H1 (cell line): ENCODE measurements at regions not wholly inside any gene's neighbourhood (a gene's known extent, or its start where the extent isn't known, plus 50 kb on each side); places are given as distances from the start of the nearest gene placed in this dataset.

ENCODE experiments used
- CTCF ChIA-PET: fragments of 300-600 bp; sonication (Branson Sonifier 250); formaldehyde crosslinking; loops from one replicate; lab custom pipeline; 2021; ENCODE audit not compliant: partially characterized antibody; lab: Charles Lee
- POLR2A ChIA-PET: fragments of 300-600 bp; sonication (Branson Sonifier 250); formaldehyde crosslinking; loops from one replicate; lab custom pipeline; 2021; ENCODE audit warnings: inconsistent platforms; ENCODE audit not compliant: partially characterized antibody; lab: Charles Lee
- DNase-seq, 2 experiments: peaks; one replicate each; pipeline versions ENCODE4 v3.0.0 to v3.0.0-alpha.2; 2010 to 2022; ENCODE audit warnings: low spot score in 2 of 2, low read depth in 1 of 2, mixed read lengths in 1 of 2
- FAIRE-seq: peaks from 2 replicates; lab custom pipeline; 2011; peaks lifted over from hg19 to GRCh38; lab: Jason Lieb, UNC
- H2AFZ ChIP-seq: 2 replicates; pipeline ENCODE4 v1.8.1; 2012; ENCODE audit warnings: low read length, inconsistent platforms
- H2AK5ac ChIP-seq: 2 replicates; pipeline ENCODE4 v1.6.1; 2013; ENCODE audit warnings: low read depth, low read length
- H2BK120ac ChIP-seq: replicated peaks from 2 replicates; pipeline ENCODE3; 2013; ENCODE audit warnings: low read depth, low read length, inconsistent platforms
- H2BK12ac ChIP-seq: 2 replicates; pipeline ENCODE4 v1.6.1; 2013; ENCODE audit warnings: low read depth, low read length
- H2BK15ac ChIP-seq: 2 replicates; pipeline ENCODE4 v1.6.1; 2013; ENCODE audit warnings: low read length
- H2BK20ac ChIP-seq: 2 replicates; pipeline ENCODE4 v1.6.1; 2013; ENCODE audit warnings: low read length
- H2BK5ac ChIP-seq: 2 replicates; pipeline ENCODE4 v1.6.1; 2013; ENCODE audit warnings: low read depth, low read length
- H3K14ac ChIP-seq: 2 replicates; pipeline ENCODE4 v1.6.1; 2013; ENCODE audit warnings: inconsistent platforms; ENCODE audit not compliant: insufficient read length
- H3K18ac ChIP-seq: 2 replicates; pipeline ENCODE4 v1.6.1; 2013; ENCODE audit warnings: low read length; ENCODE audit errors: extremely low read depth
- H3K23ac ChIP-seq: 2 replicates; pipeline ENCODE4 v1.6.1; 2013; ENCODE audit warnings: inconsistent platforms; ENCODE audit not compliant: insufficient read length
- H3K23me2 ChIP-seq: 2 replicates; pipeline ENCODE4 v1.6.1; 2013; ENCODE audit warnings: low read depth, low read length
- H3K27ac ChIP-seq: 2 replicates; pipeline ENCODE4 v1.6.1; 2011; ENCODE audit warnings: low read depth, low read length, inconsistent platforms
- H3K27me3 ChIP-seq, 4 experiments: replicated peaks in 1 of 4; 1 replicate in 1 of 4; 2 replicates in 3 of 4; pipeline versions ENCODE4 v1.6.1 to v1.8.1; 2011 to 2013; ENCODE audit warnings: low read length in 3 of 4, mild to moderate bottlenecking in 3 of 4, inconsistent platforms in 2 of 4, mixed read lengths in 2 of 4, moderate library complexity in 1 of 4; ENCODE audit not compliant: control insufficient read depth in 3 of 4, insufficient read depth in 3 of 4; ENCODE audit errors: extremely low read depth in 1 of 4
- H3K36me3 ChIP-seq, 4 experiments: 2 replicates each; pipeline versions ENCODE4 v1.6.1 to v1.8.1; 2011 to 2013; ENCODE audit warnings: mild to moderate bottlenecking in 4 of 4, low read length in 3 of 4, moderate library complexity in 2 of 4, control low read depth in 1 of 4, inconsistent platforms in 1 of 4; ENCODE audit not compliant: insufficient read depth in 4 of 4, control insufficient read depth in 2 of 4
- H3K4ac ChIP-seq: replicated peaks from 2 replicates; pipeline ENCODE3; 2013; ENCODE audit warnings: low read length, low read depth, mixed read lengths, inconsistent platforms; ENCODE audit not compliant: insufficient read length
- H3K4me1 ChIP-seq, 4 experiments: replicated peaks in 1 of 4; 1 replicate in 1 of 4; 2 replicates in 3 of 4; pipeline versions ENCODE4 v1.6.1 to v1.8.1; 2011 to 2013; ENCODE audit warnings: low read length in 3 of 4, inconsistent platforms in 2 of 4, mixed read lengths in 1 of 4; ENCODE audit not compliant: insufficient read depth in 4 of 4, control insufficient read depth in 3 of 4
- H3K4me2 ChIP-seq, 2 experiments: 2 replicates each; pipeline versions ENCODE4 v1.6.1 to v1.8.1; 2011 to 2013; ENCODE audit warnings: low read depth in 2 of 2, low read length in 2 of 2, control low read depth in 1 of 2, inconsistent platforms in 1 of 2, mild to moderate bottlenecking in 1 of 2; ENCODE audit not compliant: insufficient read depth in 1 of 2
- H3K4me3 ChIP-seq, 4 experiments: fragments of 200-600, 300-600 bp in 1 of 4; sonication (generic), shearing (Covaris generic), sonication (Bioruptor Twin) in 1 of 4; 2 replicates each; pipeline versions ENCODE4 v1.5.1 to v1.8.1; 2011 to 2016; ENCODE audit warnings: low read length in 4 of 4, low read depth in 3 of 4, control low read depth in 2 of 4, inconsistent platforms in 2 of 4, mild to moderate bottlenecking in 2 of 4, mixed read lengths in 1 of 4, moderate library complexity in 1 of 4; ENCODE audit not compliant: insufficient read depth in 2 of 4; ENCODE audit errors: extremely low read depth in 1 of 4
- H3K56ac ChIP-seq: replicated peaks from 2 replicates; pipeline ENCODE3; 2013; ENCODE audit warnings: low read depth, mild to moderate bottlenecking, mixed read lengths, low read length, inconsistent platforms; ENCODE audit not compliant: insufficient read length
- H3K79me1 ChIP-seq: 2 replicates; pipeline ENCODE4 v1.6.1; 2013; ENCODE audit warnings: low read depth, low read length, control low read depth
- H3K79me2 ChIP-seq, 2 experiments: 2 replicates each; pipeline versions ENCODE4 v1.6.1 to v1.8.1; 2012 to 2013; ENCODE audit warnings: low read length in 2 of 2, mild to moderate bottlenecking in 2 of 2, inconsistent platforms in 1 of 2; ENCODE audit not compliant: insufficient read depth in 2 of 2, control insufficient read depth in 1 of 2
- H3K9ac ChIP-seq, 4 experiments: replicated peaks in 1 of 4; 1 replicate in 1 of 4; 2 replicates in 3 of 4; pipeline versions ENCODE4 v1.6.1 to v1.8.1; 2011 to 2013; ENCODE audit warnings: low read depth in 3 of 4, low read length in 3 of 4, control low read depth in 2 of 4, mild to moderate bottlenecking in 2 of 4, moderate library complexity in 2 of 4, inconsistent platforms in 1 of 4; ENCODE audit errors: extremely low read depth in 1 of 4
- H3K9me3 ChIP-seq, 2 experiments: 2 replicates each; pipeline versions ENCODE4 v1.6.1 to v1.8.1; 2012 to 2013; ENCODE audit warnings: mild to moderate bottlenecking in 2 of 2, moderate library complexity in 2 of 2, control low read depth in 1 of 2, inconsistent platforms in 1 of 2, low read depth in 1 of 2, low read length in 1 of 2, mixed read lengths in 1 of 2; ENCODE audit not compliant: insufficient read depth in 2 of 2
- H4K20me1 ChIP-seq, 2 experiments: replicated peaks in 1 of 2; 2 replicates each; pipeline versions ENCODE3 to v1.8.1; 2011 to 2013; ENCODE audit warnings: inconsistent platforms in 2 of 2, low read length in 2 of 2, mild to moderate bottlenecking in 1 of 2; ENCODE audit not compliant: insufficient read depth in 2 of 2, control insufficient read depth in 1 of 2
- H4K5ac ChIP-seq: 2 replicates; pipeline ENCODE4 v1.6.1; 2013; ENCODE audit warnings: low read length, low read depth, mixed read lengths, inconsistent platforms; ENCODE audit not compliant: insufficient read length
- H4K8ac ChIP-seq: 2 replicates; pipeline ENCODE4 v1.8.0; 2013; ENCODE audit warnings: mild to moderate bottlenecking, moderate library complexity, low read length, inconsistent platforms; ENCODE audit not compliant: insufficient read depth; ENCODE audit errors: extremely low read depth
- H4K91ac ChIP-seq: replicated peaks from 2 replicates; pipeline ENCODE3; 2013; ENCODE audit warnings: low read length, mixed read lengths, inconsistent platforms; ENCODE audit not compliant: insufficient read length
- BRCA1 ChIP-seq: IDR thresholded peaks from 2 replicates; pipeline ENCODE4 v1.6.1; 2012; ENCODE audit warnings: low read depth, low read length, improper control_type of control experiment
- EP300 ChIP-seq, 2 experiments: IDR thresholded peaks; 1 replicate in 1 of 2; 2 replicates in 1 of 2; pipeline ENCODE4 v1.6.1; 2011 to 2012; ENCODE audit warnings: low read depth in 2 of 2, low read length in 2 of 2, mild to moderate bottlenecking in 2 of 2, borderline replicate concordance in 1 of 2, inconsistent platforms in 1 of 2, moderate library complexity in 1 of 2
- JUN ChIP-seq: IDR thresholded peaks from 2 replicates; pipeline ENCODE4 v1.6.1; 2011; ENCODE audit warnings: low read depth, mild to moderate bottlenecking, improper control_type of control experiment, low read length
- KDM1A ChIP-seq: fragments of 200-600, 300-600 bp; sonication (generic); IDR thresholded peaks from 2 replicates; pipeline ENCODE4 v1.7.1; 2016; ENCODE audit warnings: mild to moderate bottlenecking, low read length, borderline replicate concordance
- NRF1 ChIP-seq: IDR thresholded peaks from 2 replicates; pipeline ENCODE4 v1.6.1; 2011; ENCODE audit warnings: mild to moderate bottlenecking, low read depth, low read length, improper control_type of control experiment
- POU5F1 ChIP-seq: IDR thresholded peaks from 2 replicates; pipeline ENCODE4 v1.6.1; 2011; ENCODE audit warnings: low read depth, mild to moderate bottlenecking, low read length, moderate library complexity
- RBBP5 ChIP-seq: IDR thresholded peaks from 2 replicates; pipeline ENCODE4 v1.7.1; 2012; ENCODE audit warnings: low read depth, mild to moderate bottlenecking, inconsistent platforms, low read length, moderate library complexity, borderline replicate concordance
- RNF2 ChIP-seq: fragments of 200-900, 300-1000 bp; sonication (generic); IDR thresholded peaks from 2 replicates; pipeline ENCODE4 v1.7.1; 2016; ENCODE audit warnings: borderline replicate concordance, low read depth, mild to moderate bottlenecking, antibody characterized with exemption, low read length; ENCODE audit not compliant: poor library complexity, severe bottlenecking; ENCODE audit errors: missing control alignments
- SIN3A ChIP-seq, 2 experiments: IDR thresholded peaks in 1 of 2; conservative IDR thresholded peaks in 1 of 2; 2 replicates each; pipeline ENCODE4 v1.6.1; 2011 to 2012; ENCODE audit warnings: low read length in 2 of 2, improper control_type of control experiment in 1 of 2, low read depth in 1 of 2, mild to moderate bottlenecking in 1 of 2
- SIX5 ChIP-seq: IDR thresholded peaks from 2 replicates; pipeline ENCODE4 v1.6.1; 2011; ENCODE audit warnings: mild to moderate bottlenecking, low read depth, low read length
- SRF ChIP-seq: IDR thresholded peaks from 2 replicates; pipeline ENCODE4 v1.6.1; 2011; ENCODE audit warnings: mild to moderate bottlenecking, low read depth, low read length, moderate library complexity
- SUZ12 ChIP-seq: fragments of 200-600 bp; sonication (generic); IDR thresholded peaks from 2 replicates; pipeline ENCODE4 v1.6.1; 2012; ENCODE audit warnings: mild to moderate bottlenecking, inconsistent platforms, low read length, moderate library complexity, mixed read lengths
- WGBS, 2 experiments: shearing (Covaris generic) in 1 of 2; methylation state at CpG; one replicate each; pipeline versions ENCODE4 v1.1.6 to v1.1.7; 2013 to 2015; ENCODE audit warnings: low lambda C conversion rate in 2 of 2, mixed read lengths in 2 of 2, inconsistent platforms in 1 of 2, low coverage in 1 of 2, missing lambda C conversion rate in 1 of 2; ENCODE audit not compliant: insufficient replicate concordance in 2 of 2, insufficient coverage in 1 of 2, insufficient read length in 1 of 2; ENCODE audit errors: extremely low coverage in 1 of 2, missing lambda C conversion rate in 1 of 2; 5-methylcytosine and 5-hydroxymethylcytosine counted together

DNA sequence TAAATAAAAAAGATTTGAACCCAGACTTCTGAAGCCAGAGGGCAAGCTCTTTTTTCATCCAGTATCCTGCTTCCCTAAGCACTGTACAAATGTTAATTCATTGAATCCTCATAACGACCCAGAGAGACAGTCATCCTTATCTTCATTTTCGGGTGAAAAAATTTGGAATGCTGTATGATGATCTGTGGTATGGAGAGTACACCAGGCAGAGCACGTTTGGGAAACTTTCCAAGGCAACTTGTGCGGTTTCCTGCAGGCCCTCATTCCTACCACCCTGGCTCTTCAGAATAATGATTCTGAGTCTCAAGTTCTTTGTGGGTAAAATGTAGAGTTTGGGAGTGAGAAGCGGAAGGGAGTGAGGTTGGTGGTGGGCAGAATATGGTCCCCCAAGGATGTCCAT is 177.9 kb upstream of the CADM1 start:
- Histone ChIP-seq H2BK20ac (no peak overlapping the region), H3K9me3 (no peaks in the 10 kb centered on the region), H3K18ac (no peak overlapping the region), H2AFZ (no peak overlapping the region), H4K5ac (no peak overlapping the region), H3K4me1 (no peaks in the 10 kb centered on the region; a peak in 2 of 7 replicates), H3K4me2 (no peak overlapping the region), H3K27ac (no peak overlapping the region), H4K91ac (no peak overlapping the region), H3K56ac (no peak overlapping the region), H3K36me3 (no peaks in the 10 kb centered on the region), H2BK12ac (no peak overlapping the region), H3K9ac (no peak overlapping the region), H3K4ac (no peak overlapping the region), H2BK5ac (no peak overlapping the region), H2BK15ac (no peak overlapping the region), H3K4me3 (no peak overlapping the region), H3K27me3 (no peaks in the 10 kb centered on the region; a peak in 1 of 7 replicates), H3K14ac (no peak overlapping the region), H3K79me2 (no peaks in the 10 kb centered on the region), H3K79me1 (no peaks in the 10 kb centered on the region), H4K20me1 (no peaks in the 10 kb centered on the region), H3K23me2 (no peaks in the 10 kb centered on the region; the same call in 1 of the 2 replicates), H2AK5ac (no peak overlapping the region), H4K8ac (no peak overlapping the region), H3K23ac (no peak overlapping the region), H2BK120ac (no peak overlapping the region)
- no peak for DNase-seq
- 86% methylated on average over 5 of the region's 5 CpGs; no CpG with 5 or more reads in 1 of the 2 experiments for WGBS, 2 experiments
- TF ChIP-seq RNF2 (no peak), RBBP5 (no peak), SUZ12 (no peak), NRF1 (no peak), SRF (no peak), SIX5 (no peak), POU5F1 (no peak), JUN (no peak), SIN3A (conservative IDR thresholded peaks at IDR 0.05 in 1 of 2, IDR thresholded peaks at IDR 0.05 in 1 of 2; ENCODE audit: low read depth in 1 of 2, low read length in 2 of 2) (no peak), EP300 (IDR thresholded peaks at IDR 0.05; ENCODE audit: borderline replicate concordance in 1 of 2, low read depth in 2 of 2, low read length in 2 of 2) (no peak), KDM1A (no peak), BRCA1 (no peak)
- ChIA-PET CTCF (interaction anchor here (1.4 to 4.3 kb wide), 3 partner anchors 11 to 307 kb away, joined by 4 to 30 read pairs (median 5); no protein-coding TSS in a partner anchor), POLR2A (no interaction called here)
- no peak for FAIRE-seq
